GM18505 (cell line): ENCODE measurements at regions not wholly inside any gene's neighbourhood (a gene's known extent, or its start where the extent isn't known, plus 50 kb on each side); places are given as distances from the start of the nearest gene placed in this dataset.

Source experiments
- ATAC-seq: cut with Tn5 transposase; IDR thresholded peaks from one replicate; pipeline ENCODE4 v1.9.1; 2021; ENCODE audit not compliant: unreplicated experiment
- POLR2A ChIP-seq: IDR thresholded peaks from 4 replicates; pipeline ENCODE4 v1.6.1; 2011; ENCODE audit warnings: borderline replicate concordance; ENCODE audit not compliant: insufficient read depth, insufficient read length; ENCODE audit errors: extremely low read depth

DNA sequence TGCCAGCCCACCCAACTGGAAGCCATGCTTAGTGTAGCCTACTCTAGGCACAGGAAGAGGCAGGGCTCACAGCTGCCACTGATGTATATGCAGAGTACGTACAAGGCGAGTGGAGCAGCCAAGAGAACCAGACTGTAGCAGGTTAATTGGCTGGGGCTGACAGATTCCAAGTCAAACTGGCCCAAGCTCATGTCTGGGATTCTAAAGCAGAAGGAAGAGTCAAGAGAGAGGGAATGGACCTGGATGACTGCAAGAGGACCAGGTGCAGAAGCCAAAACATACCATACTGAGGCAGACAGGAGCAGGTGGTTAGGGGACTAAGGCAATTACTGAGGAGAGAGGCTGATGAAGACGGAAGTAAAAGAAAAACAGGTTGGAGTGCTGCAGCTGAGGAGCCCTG is 51.3 kb upstream of the LRRN2 start:
- no peak for TF ChIP-seq POLR2A
- ATAC-seq, result no peak

DNA sequence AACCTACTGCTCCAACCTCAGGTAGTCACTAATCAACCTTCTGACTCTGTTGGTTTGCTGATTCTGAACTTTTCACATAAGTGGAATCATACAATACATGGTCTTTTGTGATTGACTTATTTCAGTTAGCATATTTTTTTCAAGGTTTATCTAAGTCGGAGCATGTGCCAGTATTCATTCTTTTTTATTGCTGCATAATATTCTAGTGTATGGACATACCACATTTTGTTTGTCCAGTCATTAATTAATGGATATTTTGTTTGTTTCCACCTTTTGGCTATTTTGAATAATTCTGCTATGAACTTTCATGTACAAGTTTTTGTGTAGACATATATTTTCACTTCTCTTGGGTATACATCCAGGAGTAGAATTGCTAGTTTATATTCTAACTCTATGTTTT is 53.0 kb upstream of the LRRN2 start:
- ATAC-seq, result no peak
- TF ChIP-seq POLR2A, result no peak

DNA sequence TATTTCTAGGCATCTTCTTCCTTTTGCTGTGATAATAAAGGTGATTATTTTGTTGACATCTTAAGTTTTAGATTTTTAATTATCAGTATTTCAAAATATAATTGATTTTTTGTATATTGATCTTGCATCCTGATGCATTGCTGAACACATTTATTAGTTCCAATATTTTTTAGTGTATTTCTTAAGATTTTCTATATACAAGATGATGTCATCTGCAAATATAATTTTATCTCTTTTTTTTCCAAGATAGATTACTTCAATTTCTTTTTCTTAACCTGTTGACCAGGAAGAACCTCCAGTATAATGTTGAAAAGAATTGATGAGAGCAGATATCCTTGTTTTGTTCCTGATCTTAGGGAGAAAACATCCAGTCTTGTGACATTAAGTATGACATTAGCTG is 54.8 kb upstream of the LRRN2 start:
- no peak for TF ChIP-seq POLR2A
- ATAC-seq, result no peak

DNA sequence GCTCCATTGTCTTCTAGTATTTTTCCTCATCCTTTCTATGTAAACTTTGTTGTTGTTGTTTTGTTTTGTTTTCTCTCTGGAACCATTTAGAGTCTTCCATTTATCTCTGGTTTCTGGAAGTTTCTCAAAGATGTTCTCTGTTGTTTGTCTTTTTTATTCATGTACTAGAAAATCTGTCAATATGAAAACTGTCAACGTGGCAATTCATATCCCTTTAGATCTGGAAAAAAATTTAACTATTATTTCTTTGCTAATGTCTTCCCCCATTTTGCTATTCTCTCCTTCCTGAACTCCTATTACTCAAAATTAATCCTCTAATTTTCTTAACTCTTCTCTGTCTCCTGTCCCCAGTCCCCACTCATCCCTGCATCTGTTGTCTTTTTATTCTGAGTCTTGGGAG is 55.9 kb upstream of the LRRN2 start:
- TF ChIP-seq POLR2A, result no peak

DNA sequence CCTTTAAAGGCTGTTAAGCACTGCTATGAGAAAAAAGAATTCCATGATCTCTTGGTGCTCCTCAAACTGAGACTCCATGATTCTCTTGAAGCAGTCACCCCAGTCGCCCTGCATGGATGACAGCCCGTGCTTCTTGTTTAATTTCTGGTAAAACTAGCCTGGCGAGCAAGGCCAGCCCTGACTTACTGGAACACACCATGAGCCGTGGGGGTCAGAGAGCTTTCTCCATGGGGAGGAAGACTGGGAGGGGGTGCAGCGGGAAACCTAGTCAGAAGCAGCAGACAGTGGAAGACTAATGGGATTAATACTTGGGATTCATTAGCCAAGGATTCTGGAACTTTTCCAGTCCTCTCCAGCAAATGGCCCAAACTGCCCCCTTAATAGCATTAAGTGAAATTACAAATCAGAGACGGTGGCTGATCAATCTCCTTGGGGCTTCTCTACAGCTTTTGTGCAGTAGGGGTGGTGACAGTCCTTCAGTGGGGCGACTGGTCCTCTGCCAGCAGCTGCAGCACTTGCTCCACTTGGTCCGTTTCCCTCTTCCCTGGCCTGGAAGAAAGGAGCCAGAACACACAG is 57.2 kb upstream of the LRRN2 start:
- no peak for TF ChIP-seq POLR2A
- no peak for ATAC-seq

More for the DNA sequence above, 55.9 kb upstream of the LRRN2 start:
- ATAC-seq, result no peak

DNA sequence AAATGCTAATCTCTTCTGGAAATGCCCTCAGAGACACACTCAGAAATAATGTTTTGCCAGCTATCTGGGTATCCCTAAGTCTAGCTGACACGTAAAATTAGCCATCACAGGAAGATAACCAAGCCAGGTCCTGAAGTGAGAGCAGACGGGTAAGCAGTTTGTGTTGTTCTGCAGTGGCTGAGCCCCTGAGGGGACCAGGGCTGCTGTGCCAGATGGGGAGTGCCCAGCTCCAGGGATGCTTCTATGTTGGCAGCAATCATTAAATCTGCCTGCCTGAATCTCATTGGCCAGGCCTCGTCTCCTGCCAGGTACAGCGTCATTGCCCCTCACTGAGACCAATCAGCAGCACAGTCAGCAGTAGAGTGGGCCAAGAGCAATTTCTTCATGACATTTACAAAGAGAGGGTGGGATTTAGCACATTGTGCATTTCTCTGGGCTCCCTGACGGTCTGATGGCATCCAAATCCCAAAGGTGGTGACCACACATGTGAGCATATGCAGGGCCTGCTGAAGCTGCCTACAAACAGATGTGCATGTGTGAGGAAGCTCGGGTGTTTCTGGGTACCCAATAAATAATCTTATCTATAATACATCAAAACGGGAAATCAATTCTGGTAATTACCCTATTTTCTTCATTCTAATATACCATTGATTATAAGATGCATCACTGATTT is 58.7 kb upstream of the LRRN2 start:
- no peak for TF ChIP-seq POLR2A

DNA sequence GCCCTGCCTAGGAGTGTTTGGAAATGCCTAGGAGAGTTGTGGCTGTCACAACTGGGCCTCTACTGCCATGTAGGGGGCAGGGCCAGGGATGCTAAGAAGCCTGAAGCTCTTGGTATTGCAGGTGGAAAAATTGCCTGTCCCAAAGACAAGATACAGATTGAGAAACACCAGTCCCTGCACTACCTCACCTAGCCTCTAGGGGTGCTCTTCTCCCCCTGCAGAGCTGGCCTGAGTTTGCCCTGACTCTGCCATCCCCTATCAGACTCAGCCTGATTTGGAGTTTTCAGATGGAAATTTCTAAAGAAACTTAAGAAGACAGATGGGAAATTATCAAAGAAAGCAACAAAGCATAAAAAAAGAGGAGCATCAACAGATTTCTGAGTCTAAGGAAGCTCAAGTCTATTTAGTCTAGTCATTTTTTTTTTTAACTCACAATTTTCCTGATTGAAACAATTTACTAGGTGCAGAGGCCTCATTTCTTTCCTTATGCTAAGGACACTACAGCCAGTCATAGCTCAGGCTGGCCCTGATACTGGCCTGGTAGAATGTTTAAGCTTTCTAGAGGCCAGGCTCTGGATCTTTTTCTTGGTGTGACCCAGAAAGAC is 61.4 kb upstream of the LRRN2 start:
- no peak for TF ChIP-seq POLR2A
- ATAC-seq, result no peak

More for the DNA sequence above, 58.7 kb upstream of the LRRN2 start:
- no peak for ATAC-seq

DNA sequence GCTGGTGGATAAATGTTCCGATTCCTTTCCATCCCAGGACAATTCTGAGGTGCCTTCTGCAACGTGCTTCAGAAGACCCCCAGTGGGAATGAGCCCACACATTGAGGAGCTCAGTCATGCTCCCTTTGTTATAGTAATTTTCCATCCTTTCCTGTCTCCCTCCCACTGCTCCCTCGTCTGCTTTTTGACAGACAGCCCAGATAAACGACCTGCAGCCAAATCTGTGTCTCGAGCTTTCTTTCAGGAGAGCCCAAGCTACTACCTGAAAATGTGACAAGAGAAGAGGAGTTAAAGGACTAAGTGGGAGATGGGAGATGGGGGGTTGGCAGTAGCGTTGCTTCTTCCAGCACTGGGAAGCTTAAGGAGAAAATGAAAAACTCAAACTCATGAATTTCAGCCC is 65.9 kb upstream of the LRRN2 start:
- no peak for TF ChIP-seq POLR2A

DNA sequence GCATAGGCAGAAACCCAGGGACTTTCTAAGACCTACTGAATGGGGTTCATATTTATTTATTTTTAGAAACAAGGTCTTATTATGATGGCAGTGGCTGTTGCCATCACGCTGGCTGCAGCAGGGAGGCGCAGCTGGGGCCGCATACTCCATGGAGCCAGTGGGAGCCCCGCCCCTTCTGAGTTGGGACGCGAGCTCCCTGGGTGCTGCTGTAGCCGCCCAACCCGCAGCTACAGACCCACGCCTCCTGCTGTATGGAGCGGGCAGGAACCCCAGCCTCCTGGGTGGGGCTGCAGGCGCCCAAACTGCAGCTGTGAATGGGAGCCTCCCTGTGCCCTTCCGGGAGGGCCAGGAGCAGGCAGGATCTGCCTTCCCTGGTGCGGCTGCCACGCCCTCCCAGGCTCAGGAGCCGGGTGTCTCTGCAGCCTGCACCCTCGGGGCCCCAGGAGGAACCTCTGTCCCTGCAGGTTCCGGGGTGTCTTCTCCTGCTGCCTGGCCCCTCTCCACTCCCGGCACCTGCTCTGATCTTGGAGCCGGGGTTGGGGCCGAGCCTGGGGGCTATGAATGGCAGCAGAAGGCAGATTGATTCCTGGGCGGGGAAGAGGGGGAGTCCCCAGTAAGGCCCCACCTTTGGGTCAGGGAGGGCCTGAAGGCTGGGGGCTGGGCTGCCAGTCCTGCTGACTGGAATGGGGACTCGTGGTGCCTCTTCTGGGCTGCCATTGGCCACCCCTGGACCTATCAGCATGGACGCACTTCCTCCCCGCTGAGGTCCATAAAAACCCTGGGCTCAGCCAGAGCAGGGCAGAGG is 66.5 kb upstream of the LRRN2 start:
- no peak for ATAC-seq
- no peak for TF ChIP-seq POLR2A

More for the DNA sequence above, 65.9 kb upstream of the LRRN2 start:
- ATAC-seq, result no peak

DNA sequence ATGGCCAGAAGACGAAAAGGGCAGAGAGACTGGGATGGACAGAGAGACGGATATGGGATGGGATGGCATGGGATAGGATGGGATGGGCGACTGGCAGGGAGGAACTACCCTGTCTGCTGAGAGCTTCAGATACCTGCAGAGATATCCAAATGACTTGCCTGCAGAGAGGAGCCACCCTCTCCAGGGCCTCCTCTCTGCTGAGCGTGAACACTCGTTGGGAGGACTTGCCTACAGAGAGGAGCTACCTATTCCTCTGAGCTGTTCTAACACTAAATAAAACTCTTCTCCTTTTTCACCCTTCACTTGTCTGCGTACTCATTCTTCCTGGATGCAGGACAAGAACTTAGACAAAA is 67.1 kb upstream of the LRRN2 start:
- no peak for ATAC-seq
- no peak for TF ChIP-seq POLR2A

DNA sequence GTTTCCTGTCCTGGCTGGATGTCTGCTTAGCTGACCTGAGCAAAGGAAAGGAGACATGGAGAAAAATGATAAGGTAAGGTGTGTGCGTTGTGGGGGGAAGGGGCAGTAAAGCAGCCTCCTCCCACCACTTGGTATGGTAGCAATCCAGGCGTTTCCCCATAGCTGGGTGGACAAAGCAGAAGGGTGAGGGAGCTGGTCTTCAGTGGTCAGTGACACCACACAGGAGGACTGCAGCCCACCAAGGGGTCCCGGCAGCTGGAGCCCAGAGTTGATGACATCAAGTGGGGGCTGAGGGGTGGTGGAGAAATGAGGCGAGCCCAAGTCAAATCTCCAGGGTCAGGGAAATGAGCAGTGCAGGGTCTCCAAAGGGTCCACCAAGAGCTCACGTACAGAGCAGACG is 69.3 kb upstream of the LRRN2 start:
- TF ChIP-seq POLR2A, result no peak
- no peak for ATAC-seq

DNA sequence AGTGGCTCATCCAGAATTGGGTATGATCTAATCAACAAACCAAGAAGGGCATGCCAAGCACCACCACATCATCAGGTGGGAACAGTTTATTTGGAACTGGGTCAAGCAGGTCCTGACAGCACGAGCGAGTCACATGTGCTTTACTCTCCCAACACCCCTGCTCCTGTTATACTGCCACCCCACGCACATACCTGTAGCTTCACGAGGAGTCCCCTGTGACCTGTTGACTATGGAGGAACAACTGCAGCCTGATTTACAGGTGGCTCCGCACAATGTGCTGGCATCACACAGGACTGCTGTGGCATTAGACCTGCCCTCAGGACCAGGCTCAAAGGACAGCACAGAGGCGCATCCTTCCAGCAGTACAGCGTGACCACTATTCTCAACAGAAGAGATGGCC is 70.8 kb upstream of the LRRN2 start:
- no peak for TF ChIP-seq POLR2A
- no peak for ATAC-seq

DNA sequence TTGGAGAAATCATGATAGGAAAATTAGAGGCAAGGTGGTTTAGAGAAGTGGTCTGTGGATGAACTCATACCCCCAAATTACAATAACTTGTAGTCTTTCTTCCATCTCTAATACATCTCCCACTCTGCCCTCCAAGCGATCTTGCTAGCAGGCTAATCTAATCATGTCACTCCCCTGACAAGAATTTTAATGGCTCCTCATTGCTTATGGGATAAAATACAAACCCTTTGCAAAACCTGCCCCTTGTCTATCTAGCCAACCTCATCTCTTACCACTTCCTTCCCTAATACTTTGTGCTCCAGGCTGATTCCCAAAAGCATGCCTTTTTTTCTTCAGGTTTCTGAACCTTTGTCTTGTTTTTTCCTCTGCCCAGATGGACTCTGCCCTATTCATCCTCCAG is 71.3 kb upstream of the LRRN2 start:
- no peak for ATAC-seq
- TF ChIP-seq POLR2A, result no peak
